ENCODE measurements at regions not wholly inside any gene's neighbourhood (a gene's known extent, or its start where the extent isn't known, plus 50 kb on each side); places are given as distances from the start of the nearest gene placed in this dataset.

- TF ChIP-seq GATA2 (IDR thresholded peaks at IDR 0.05; ENCODE audit: low read depth, low read length) (no peak), GATA3 (IDR thresholded peaks at IDR 0.05; ENCODE audit: low read depth, low read length) (no peak)
Observed at GRCh38 chr13:34307607-34308006, 489.7 kb downstream of the RFC3 start.

All from SH-SY5Y (cell line).